Naive thymus-derived CD4-positive, alpha-beta T cell (primary cell): ENCODE measurements at regions not wholly inside any gene's neighbourhood (a gene's known extent, or its start where the extent isn't known, plus 50 kb on each side); places are given as distances from the start of the nearest gene placed in this dataset.

Source experiments
- ATAC-seq: fragments of 150-1000 bp; cut with Tn5 transposase; 2 replicates; pipeline ENCODE4 v1.10.0; 2021; ENCODE audit warnings: mild to moderate bottlenecking, moderate library complexity
- CTCF ChIA-PET: fragments of 350-600 bp; sonication (Branson Sonifier 250); formaldehyde crosslinking; loops from one replicate; lab custom pipeline; 2021; ENCODE audit warnings: antibody characterized with exemption; lab: Charles Lee
- POLR2A ChIA-PET: fragments of 350-600 bp; sonication (Branson Sonifier 250); formaldehyde crosslinking; loops from one replicate; lab custom pipeline; 2021; ENCODE audit warnings: antibody characterized with exemption, inconsistent platforms; lab: Charles Lee
- DNase-seq, 9 donors: peaks; one replicate each; pipeline versions ENCODE4 v3.0.0 to v3.0.0-alpha.2; 2020 to 2022; ENCODE audit warnings: mixed read lengths in 1 of 9
- H3K27ac ChIP-seq: one replicate; pipeline ENCODE4 v1.7.0; 2013; ENCODE audit warnings: mild to moderate bottlenecking, low read depth, low read length, moderate library complexity
- H3K27me3 ChIP-seq, 2 donors: one replicate each; pipeline ENCODE4 v1.7.0; 2013; ENCODE audit warnings: low read length in 2 of 2, mild to moderate bottlenecking in 2 of 2, moderate library complexity in 2 of 2; ENCODE audit not compliant: control insufficient read depth in 2 of 2, insufficient read depth in 2 of 2
- H3K36me3 ChIP-seq, 3 experiments: 1 replicate in 2 of 3; 2 replicates in 1 of 3; pipeline ENCODE4 v1.7.0; 2013; ENCODE audit warnings: low read length in 3 of 3, mild to moderate bottlenecking in 3 of 3, moderate library complexity in 1 of 3; ENCODE audit not compliant: insufficient read depth in 3 of 3, control insufficient read depth in 2 of 3
- H3K4me1 ChIP-seq, 2 donors: one replicate each; pipeline ENCODE4 v1.7.0; 2013; ENCODE audit warnings: low read length in 2 of 2, mild to moderate bottlenecking in 2 of 2, moderate library complexity in 1 of 2; ENCODE audit not compliant: control insufficient read depth in 2 of 2, insufficient read depth in 2 of 2
- H3K4me3 ChIP-seq: 2 replicates; pipeline ENCODE4 v1.7.0; 2013; ENCODE audit warnings: mild to moderate bottlenecking, low read length
- H3K9me3 ChIP-seq, 3 experiments: 1 replicate in 2 of 3; 2 replicates in 1 of 3; pipeline ENCODE4 v1.7.0; 2013; ENCODE audit warnings: low read length in 3 of 3; ENCODE audit not compliant: control insufficient read depth in 2 of 3
- H3K27ac Mint-ChIP-seq, 9 donors: one replicate each; pipeline ENCODE4 v1.8.0; 2020 to 2022; ENCODE audit warnings: mixed read lengths in 9 of 9, mild to moderate bottlenecking in 8 of 9, moderate library complexity in 5 of 9, inconsistent platforms in 2 of 9
- H3K27me3 Mint-ChIP-seq, 5 donors: one replicate each; pipeline ENCODE4 v1.8.0; 2021 to 2022; ENCODE audit warnings: mixed read lengths in 5 of 5, mild to moderate bottlenecking in 1 of 5
- H3K36me3 Mint-ChIP-seq, 5 donors: one replicate each; pipeline ENCODE4 v1.8.0; 2020 to 2022; ENCODE audit warnings: mixed read lengths in 5 of 5, mild to moderate bottlenecking in 3 of 5, inconsistent platforms in 1 of 5
- H3K4me1 Mint-ChIP-seq, 7 donors: one replicate each; pipeline ENCODE4 v1.8.0; 2020 to 2022; ENCODE audit warnings: mixed read lengths in 7 of 7, mild to moderate bottlenecking in 3 of 7, inconsistent platforms in 1 of 7
- H3K4me3 Mint-ChIP-seq, 10 donors: one replicate each; pipeline ENCODE4 v1.8.0; 2020 to 2022; ENCODE audit warnings: mild to moderate bottlenecking in 10 of 10, mixed read lengths in 10 of 10, moderate library complexity in 6 of 10, inconsistent platforms in 2 of 10
- H3K9me3 Mint-ChIP-seq, 11 donors: one replicate each; pipeline ENCODE4 v1.8.0; 2020 to 2022; ENCODE audit warnings: mixed read lengths in 11 of 11, mild to moderate bottlenecking in 4 of 11, inconsistent platforms in 1 of 11, moderate library complexity in 1 of 11
- intact Hi-C, 2 donors: fragments of 100-400 bp; cut with micrococcal nuclease; formaldehyde crosslinking; loops; one replicate each; pipeline ENCODE4 v1.15.1; 2023

GRCh38 chr2:152814475-152815030 is 96.1 kb downstream of the ARL6IP6 start:
- Histone ChIP-seq H3K4me3 (no peak overlapping the region), H3K27ac (no peak overlapping the region), H3K9me3 (peaks cover 0 to 8% (median 6%) of the 10 kb centered on the region in 3 experiments), H3K27me3 (no peaks in the 10 kb centered on the region), H3K4me1 (no peaks in the 10 kb centered on the region), H3K36me3 (no peaks in the 10 kb centered on the region)
- no peak overlapping the region for H3K27ac Mint-ChIP-seq
- H3K36me3 Mint-ChIP-seq = peaks cover 0 to 15% (median 0%) of the 10 kb centered on the region in 5 donors
- H3K27me3 Mint-ChIP-seq = peaks cover 4 to 36% (median 19%) of the 10 kb centered on the region in 5 donors
- ATAC-seq (no peak), DNase-seq (no peak)
- ChIA-PET POLR2A (no interaction called here), CTCF (no interaction called here)
- H3K4me3 Mint-ChIP-seq = no peak overlapping the region
- H3K9me3 Mint-ChIP-seq = peaks cover 8 to 30% (median 12%) of the 10 kb centered on the region in 11 donors
- intact Hi-C loops = no loop called here
- H3K4me1 Mint-ChIP-seq = peaks cover 0 to 9% (median 0%) of the 10 kb centered on the region in 7 donors

- no peak for DNase-seq
- H3K4me1 Mint-ChIP-seq = peaks cover 0 to 9% (median 0%) of the 10 kb centered on the region in 7 donors
- H3K4me1 ChIP-seq = no peaks in the 10 kb centered on the region
- POLR2A ChIA-PET = no interaction called here
- no peak overlapping the region for H3K27ac Mint-ChIP-seq
- H3K9me3 Mint-ChIP-seq = peaks cover 8 to 30% (median 12%) of the 10 kb centered on the region in 11 donors
- ATAC-seq = no peak
- no peak overlapping the region for H3K4me3 Mint-ChIP-seq
- H3K36me3 Mint-ChIP-seq = peaks cover 0 to 15% (median 0%) of the 10 kb centered on the region in 5 donors
- H3K27me3 Mint-ChIP-seq = peaks cover 13 to 36% (median 17%) of the 10 kb centered on the region in 5 donors
- no peak overlapping the region for H3K27ac ChIP-seq
- H3K27me3 ChIP-seq = no peaks in the 10 kb centered on the region
- no peaks in the 10 kb centered on the region for H3K36me3 ChIP-seq
- intact Hi-C loops = no loop called here
- H3K4me3 ChIP-seq = no peak overlapping the region
- peaks cover 0 to 8% (median 6%) of the 10 kb centered on the region in 3 experiments for H3K9me3 ChIP-seq
- CTCF ChIA-PET = no interaction called here
Observed at GRCh38 chr2:152813351-152813750, 94.9 kb downstream of the ARL6IP6 start.
